Neuron (in vitro differentiated cells): ENCODE measurements at regions not wholly inside any gene's neighbourhood (a gene's known extent, or its start where the extent isn't known, plus 50 kb on each side); places are given as distances from the start of the nearest gene placed in this dataset.
"Not testable (repeated sequence)": the region's sequence is repeated elsewhere in the genome, so short reads cannot be mapped to it uniquely, and the experiment has no call there.

Experiments used
- H2AFZ ChIP-seq: one replicate; pipeline ENCODE4 v1.6.1; 2013; ENCODE audit warnings: low read depth, mild to moderate bottlenecking, inconsistent platforms, low read length, moderate library complexity
- H3K27me3 ChIP-seq: one replicate; pipeline ENCODE4 v1.6.1; 2013; ENCODE audit warnings: low read length; ENCODE audit not compliant: insufficient read depth
- H3K36me3 ChIP-seq: one replicate; pipeline ENCODE4 v1.6.1; 2013; ENCODE audit warnings: low read length; ENCODE audit not compliant: insufficient read depth
- H3K4me1 ChIP-seq: one replicate; pipeline ENCODE4 v1.6.1; 2013; ENCODE audit warnings: low read length; ENCODE audit not compliant: insufficient read depth
- H3K4me3 ChIP-seq: 2 replicates; pipeline ENCODE4 v1.5.1; 2013; ENCODE audit warnings: mild to moderate bottlenecking, low read length, moderate library complexity
- H3K9me3 ChIP-seq: one replicate; pipeline ENCODE4 v1.6.1; 2013; ENCODE audit warnings: low read length

GRCh38 chr3:162605651-162606204 is 1109.1 kb downstream of the OTOL1 start:
- Histone ChIP-seq H2AFZ (no peak overlapping the region), H3K9me3 (no peaks in the 10 kb centered on the region), H3K4me3 (no peak overlapping the region), H3K4me1 (no peaks in the 10 kb centered on the region), H3K36me3 (no peaks in the 10 kb centered on the region), H3K27me3 (no peaks in the 10 kb centered on the region)

GRCh38 chr3:162610261-162610660 is 1113.7 kb downstream of the OTOL1 start:
- H2AFZ ChIP-seq, result no peak overlapping the region
- no peaks in the 10 kb centered on the region for H3K36me3 ChIP-seq
- no peak overlapping the region for H3K4me3 ChIP-seq
- H3K9me3 ChIP-seq, result peaks cover 3% of the 10 kb centered on the region
- H3K27me3 ChIP-seq, result no peaks in the 10 kb centered on the region
- H3K4me1 ChIP-seq, result no peaks in the 10 kb centered on the region

GRCh38 chr3:162612991-162613390 is 1116.4 kb downstream of the OTOL1 start:
- Histone ChIP-seq H3K9me3 (peaks cover 3% of the 10 kb centered on the region), H3K4me3 (no peak overlapping the region), H2AFZ (no peak overlapping the region), H3K4me1 (no peaks in the 10 kb centered on the region), H3K36me3 (no peaks in the 10 kb centered on the region), H3K27me3 (no peaks in the 10 kb centered on the region)

- H2AFZ ChIP-seq, result no peak overlapping the region
- no peaks in the 10 kb centered on the region for H3K4me1 ChIP-seq
- no peak overlapping the region for H3K4me3 ChIP-seq
- no peaks in the 10 kb centered on the region for H3K36me3 ChIP-seq
- peaks cover 10% of the 10 kb centered on the region for H3K9me3 ChIP-seq
- no peaks in the 10 kb centered on the region for H3K27me3 ChIP-seq
Observed at GRCh38 chr3:162626172-162626571, 1129.6 kb downstream of the OTOL1 start.

- no peak overlapping the region for H3K4me3 ChIP-seq
- no peaks in the 10 kb centered on the region for H3K4me1 ChIP-seq
- no peaks in the 10 kb centered on the region for H3K9me3 ChIP-seq
- H2AFZ ChIP-seq, result no peak overlapping the region
- H3K27me3 ChIP-seq, result no peaks in the 10 kb centered on the region
- no peaks in the 10 kb centered on the region for H3K36me3 ChIP-seq
Observed at GRCh38 chr3:162628531-162628930, 1131.9 kb downstream of the OTOL1 start.

GRCh38 chr3:162629372-162629771 is 1132.8 kb downstream of the OTOL1 start:
- H3K4me3 ChIP-seq, result no peak overlapping the region
- H2AFZ ChIP-seq, result no peak overlapping the region
- H3K36me3 ChIP-seq, result no peaks in the 10 kb centered on the region
- H3K4me1 ChIP-seq, result no peaks in the 10 kb centered on the region
- no peaks in the 10 kb centered on the region for H3K27me3 ChIP-seq
- H3K9me3 ChIP-seq, result no peaks in the 10 kb centered on the region

- H3K36me3 ChIP-seq, result no peaks in the 10 kb centered on the region
- H2AFZ ChIP-seq, result no peak overlapping the region
- no peak overlapping the region for H3K4me3 ChIP-seq
- no peaks in the 10 kb centered on the region for H3K27me3 ChIP-seq
- no peaks in the 10 kb centered on the region for H3K9me3 ChIP-seq
- no peaks in the 10 kb centered on the region for H3K4me1 ChIP-seq
Observed at GRCh38 chr3:162632672-162633071, 1136.1 kb downstream of the OTOL1 start.

GRCh38 chr3:162640208-162640607 is 1143.6 kb downstream of the OTOL1 start:
- not testable (repeated sequence) for H2AFZ ChIP-seq, H3K9me3 ChIP-seq, H3K27me3 ChIP-seq, H3K4me3 ChIP-seq, H3K4me1 ChIP-seq, H3K36me3 ChIP-seq

DNA sequence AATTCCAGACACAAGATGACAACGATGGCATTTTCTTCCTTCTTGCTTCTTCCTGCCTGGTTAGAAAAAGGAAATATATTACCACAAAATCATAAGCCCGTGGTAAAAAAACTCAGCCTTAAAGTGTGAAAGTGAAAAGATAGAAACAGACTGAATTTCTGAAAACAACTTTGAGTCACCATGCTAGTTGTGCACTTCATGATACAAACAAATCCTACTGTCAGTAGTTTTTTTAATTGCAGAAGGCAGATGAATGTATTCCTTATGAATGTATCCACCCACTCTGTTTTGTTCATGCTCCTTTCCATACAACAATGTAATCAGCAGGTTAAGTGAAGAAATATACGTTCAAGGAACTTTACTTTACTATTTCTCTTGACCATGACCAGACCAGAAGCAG is 1144.7 kb downstream of the OTOL1 start:
- H3K36me3 ChIP-seq, result no peaks in the 10 kb centered on the region
- H3K9me3 ChIP-seq, result peaks cover 2% of the 10 kb centered on the region
- no peaks in the 10 kb centered on the region for H3K27me3 ChIP-seq
- no peaks in the 10 kb centered on the region for H3K4me1 ChIP-seq
- no peak overlapping the region for H2AFZ ChIP-seq
- H3K4me3 ChIP-seq, result no peak overlapping the region

DNA sequence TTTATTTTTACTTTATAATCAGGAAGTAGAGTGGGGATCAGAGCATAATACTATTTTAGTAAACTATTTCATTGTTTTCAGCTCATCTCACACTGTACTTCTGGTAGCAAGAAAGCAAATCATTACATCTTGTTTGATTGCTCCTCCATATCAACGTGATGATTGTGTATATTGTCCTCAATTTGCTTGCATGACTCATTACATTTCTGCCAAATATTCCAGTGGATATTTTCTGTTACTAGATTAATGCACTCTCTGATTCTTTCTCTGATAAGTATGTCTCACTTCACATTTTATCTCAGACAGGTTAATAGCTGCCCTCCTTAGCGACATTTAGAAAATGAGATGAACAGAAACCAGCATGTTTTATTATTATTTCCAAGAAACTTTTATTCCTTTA is 1145.3 kb downstream of the OTOL1 start:
- no peak overlapping the region for H3K4me3 ChIP-seq
- no peaks in the 10 kb centered on the region for H3K36me3 ChIP-seq
- peaks cover 2% of the 10 kb centered on the region for H3K9me3 ChIP-seq
- no peak overlapping the region for H2AFZ ChIP-seq
- H3K27me3 ChIP-seq, result no peaks in the 10 kb centered on the region
- H3K4me1 ChIP-seq, result no peaks in the 10 kb centered on the region

DNA sequence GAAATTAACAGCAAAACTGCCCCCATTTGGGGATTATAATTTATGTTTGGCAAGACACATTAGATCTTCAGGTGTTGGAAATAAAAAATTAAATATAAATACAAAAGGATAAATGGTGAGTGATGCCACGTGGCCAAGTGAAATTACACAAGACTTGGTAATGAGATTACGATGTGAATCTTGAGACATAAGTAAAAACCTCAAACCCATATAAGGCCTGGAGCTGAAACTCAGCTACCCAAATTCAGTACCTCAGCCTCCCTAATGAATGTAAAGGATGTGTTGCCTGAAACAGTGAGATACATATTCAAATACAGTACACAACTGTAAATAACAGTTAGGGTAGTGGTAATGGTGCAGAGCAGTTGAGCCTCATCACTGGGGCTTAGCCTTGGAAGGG is 1146.6 kb downstream of the OTOL1 start:
- no peak overlapping the region for H3K4me3 ChIP-seq
- H3K27me3 ChIP-seq, result no peaks in the 10 kb centered on the region
- H3K36me3 ChIP-seq, result no peaks in the 10 kb centered on the region
- H3K4me1 ChIP-seq, result no peaks in the 10 kb centered on the region
- no peak overlapping the region for H2AFZ ChIP-seq
- peaks cover 2% of the 10 kb centered on the region for H3K9me3 ChIP-seq

- no peaks in the 10 kb centered on the region for H3K9me3 ChIP-seq
- no peak overlapping the region for H3K4me3 ChIP-seq
- no peak overlapping the region for H2AFZ ChIP-seq
Observed at GRCh38 chr3:162647321-162647720, 1150.7 kb downstream of the OTOL1 start.

GRCh38 chr3:162658003-162658402 is 1161.4 kb downstream of the OTOL1 start:
- Histone ChIP-seq H3K36me3 (no peaks in the 10 kb centered on the region), H3K4me1 (no peaks in the 10 kb centered on the region)

More at GRCh38 chr3:162647321-162647720, 1150.7 kb downstream of the OTOL1 start:
- no peaks in the 10 kb centered on the region for H3K36me3 ChIP-seq
- H3K27me3 ChIP-seq, result no peaks in the 10 kb centered on the region
- no peaks in the 10 kb centered on the region for H3K4me1 ChIP-seq

DNA sequence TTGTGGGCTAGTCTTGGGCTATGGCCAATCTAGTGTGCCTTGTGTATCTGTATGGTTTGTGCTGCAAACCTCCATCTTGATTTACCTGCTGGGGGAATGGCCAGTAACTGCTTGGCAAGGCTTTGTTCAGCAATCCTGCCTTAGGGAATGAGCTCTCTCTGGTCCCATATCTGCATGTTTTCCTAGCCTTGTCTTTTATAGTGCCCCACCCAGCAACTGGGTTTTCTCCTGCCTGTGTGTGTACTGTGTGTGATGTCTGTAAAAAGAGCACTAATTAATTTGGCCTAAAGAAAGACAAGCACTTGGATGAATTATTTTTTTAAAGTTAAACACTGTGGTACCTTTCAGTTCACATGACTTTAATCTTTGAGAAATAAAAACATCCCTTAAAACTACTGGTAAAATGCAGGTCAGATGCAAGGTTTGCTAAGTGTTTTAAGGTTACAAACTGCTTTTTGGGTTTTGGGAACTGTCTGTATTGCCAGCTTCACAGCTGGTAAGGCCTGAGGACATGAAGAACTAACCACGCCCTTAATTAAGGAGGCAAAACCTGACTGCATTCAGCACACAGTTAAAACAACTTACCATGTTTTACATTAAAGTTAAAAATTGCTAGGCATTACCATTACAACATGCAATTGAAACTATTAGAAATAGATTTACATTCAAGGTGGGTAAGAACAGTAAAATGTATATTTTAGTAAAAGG is 1169.2 kb downstream of the OTOL1 start:
- Histone ChIP-seq H3K9me3 (no peaks in the 10 kb centered on the region), H3K36me3 (no peaks in the 10 kb centered on the region), H3K27me3 (no peaks in the 10 kb centered on the region), H3K4me1 (no peaks in the 10 kb centered on the region), H3K4me3 (no peak overlapping the region), H2AFZ (no peak overlapping the region)

More at GRCh38 chr3:162658003-162658402, 1161.4 kb downstream of the OTOL1 start:
- Histone ChIP-seq H3K9me3 (no peaks in the 10 kb centered on the region), H3K4me3 (no peak overlapping the region), H2AFZ (no peak overlapping the region), H3K27me3 (no peaks in the 10 kb centered on the region)
